ENCODE measurements at regions not wholly inside any gene's neighbourhood (a gene's known extent, or its start where the extent isn't known, plus 50 kb on each side); places are given as distances from the start of the nearest gene placed in this dataset.

GRCh38 chr10:4396401-4397283, 429.4 kb upstream of the AKR1E2 start:
- Histone ChIP-seq H4K8ac (replicated peaks; ENCODE audit: insufficient read length, low read depth, low read length) (no peak overlapping the region), H3K27me3 (ENCODE audit: insufficient read depth, low read length) (no peaks in the 10 kb centered on the region), H3K4me1 (ENCODE audit: insufficient read depth, low read length) (no peaks in the 10 kb centered on the region), H2AK5ac (ENCODE audit: insufficient read length, low read length) (no peak overlapping the region), H4K5ac (ENCODE audit: insufficient read length, low read depth, low read length) (no peak overlapping the region), H3K79me1 (ENCODE audit: insufficient read depth, low read depth, low read length, poor library complexity, severe bottlenecking) (no peaks in the 10 kb centered on the region), H4K20me1 (ENCODE audit: control insufficient read depth, insufficient read depth, insufficient read length) (no peaks in the 10 kb centered on the region), H3K23me2 (ENCODE audit: insufficient read length, low read depth, low read length, poor library complexity, severe bottlenecking) (no peaks in the 10 kb centered on the region), H3K23ac (ENCODE audit: insufficient read length, low read depth, low read length) (no peak overlapping the region), H3K14ac (ENCODE audit: insufficient read depth, low read length) (no peak overlapping the region), H2BK15ac (ENCODE audit: low read depth, low read length) (no peak overlapping the region), H3K27ac (ENCODE audit: insufficient read length, low read depth, low read length) (no peak overlapping the region), H3K79me2 (ENCODE audit: insufficient read depth, low read length) (no peaks in the 10 kb centered on the region), H3K4me2 (ENCODE audit: insufficient read depth, insufficient read length, low read length) (no peak overlapping the region), H2BK5ac (ENCODE audit: insufficient read length, low read length) (no peak overlapping the region), H3K4ac (ENCODE audit: low read depth, low read length) (no peak overlapping the region), H4K91ac (ENCODE audit: insufficient read length, low read depth, low read length) (no peak overlapping the region), H2BK120ac (ENCODE audit: low read depth, low read length, poor library complexity, severe bottlenecking) (no peak overlapping the region), H3T11ph (ENCODE audit: low read length) (no peak overlapping the region), H2AFZ (ENCODE audit: low read length) (no peak overlapping the region), H3K9ac (ENCODE audit: extremely low read depth, insufficient read length, low read length) (no peak overlapping the region), H2BK12ac (ENCODE audit: insufficient read length, low read depth, low read length) (no peak overlapping the region), H2BK20ac (ENCODE audit: low read depth, low read length, poor library complexity, severe bottlenecking) (no peak overlapping the region), H3K56ac (ENCODE audit: insufficient read length, low read depth, low read length) (no peak overlapping the region), H3K9me3 (ENCODE audit: control insufficient read depth, low read depth, low read length) (no peaks in the 10 kb centered on the region), H3K18ac (ENCODE audit: insufficient read length, low read depth, low read length) (no peak overlapping the region)
- no CpG with 5 or more reads among the region's 9 CpGs for WGBS (ENCODE audit: extremely low coverage, insufficient read length, low lambda C conversion rate)
- Mint-ChIP-seq H3K9me3 (no peaks in the 10 kb centered on the region), H3K27me3 (ENCODE audit: low read depth) (no peaks in the 10 kb centered on the region), H3K4me1 (peaks cover 0 to 3% of the 10 kb centered on the region in 2 experiments; a peak in 2 of 4 replicates), H3K36me3 (ENCODE audit: insufficient read depth in 1 of 3, low read depth in 3 of 3) (no peaks in the 10 kb centered on the region), H3K4me3 (no peak overlapping the region), H3K27ac (no peak overlapping the region)
- TF ChIP-seq CTCF (conservative IDR thresholded peaks at IDR 0.05) = no peak
- no peak for DNase-seq
